ENCODE measurements at regions not wholly inside any gene's neighbourhood (a gene's known extent, or its start where the extent isn't known, plus 50 kb on each side); places are given as distances from the start of the nearest gene placed in this dataset.

DNA sequence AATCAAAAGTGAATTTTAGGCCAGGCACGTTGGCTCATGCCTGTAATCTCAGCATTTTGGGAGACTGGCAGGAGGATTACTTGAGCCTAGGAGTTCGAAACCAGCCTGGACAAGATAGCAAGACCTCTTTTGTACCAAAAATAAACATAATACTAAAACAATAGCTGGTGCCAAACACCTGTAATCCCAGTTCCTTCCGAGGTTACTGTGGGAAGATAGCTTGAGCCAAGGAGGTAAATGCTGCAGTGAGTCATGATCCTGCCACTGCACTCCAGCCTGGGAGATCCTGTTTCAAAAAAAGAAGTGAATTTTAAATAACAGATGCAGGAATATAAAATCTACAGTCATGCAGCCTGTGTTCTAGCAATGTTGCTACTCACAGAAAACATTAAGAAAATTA, 488.3 kb downstream of the PPARGC1A start:
- Histone ChIP-seq H3K18ac (ENCODE audit: low read depth, low read length) (no peak overlapping the region), H3K4me3 (ENCODE audit: insufficient read depth, low read depth, low read length) (no peak overlapping the region), H2BK120ac (ENCODE audit: low read depth, low read length) (no peak overlapping the region), H2AK5ac (ENCODE audit: low read depth, low read length) (no peak overlapping the region), H3K79me1 (ENCODE audit: low read depth in 1 of 2, low read length in 2 of 2) (no peaks in the 10 kb centered on the region), H4K5ac (ENCODE audit: low read depth, low read length) (no peak overlapping the region), H3K36me3 (ENCODE audit: control insufficient read depth, insufficient read depth, low read length) (no peaks in the 10 kb centered on the region), H2AFZ (replicated peaks; ENCODE audit: low read length, poor library complexity) (no peak overlapping the region), H3K9ac (ENCODE audit: low read depth, low read length) (no peak overlapping the region), H2BK15ac (ENCODE audit: low read depth, low read length) (no peak overlapping the region), H4K20me1 (ENCODE audit: insufficient read depth, low read length) (no peaks in the 10 kb centered on the region), H4K8ac (ENCODE audit: low read depth in 2 of 2, low read length in 2 of 2) (no peak overlapping the region), H4K91ac (ENCODE audit: insufficient read depth, low read depth, low read length) (no peak overlapping the region), H3K4ac (ENCODE audit: low read depth, low read length) (no peak overlapping the region), H3K27ac (ENCODE audit: insufficient read depth, low read length) (no peak overlapping the region), H3K9me3 (ENCODE audit: control insufficient read depth, insufficient read depth, low read length) (no peaks in the 10 kb centered on the region), H3K4me1 (ENCODE audit: control insufficient read depth, insufficient read depth, low read length) (no peaks in the 10 kb centered on the region), H3K14ac (replicated peaks; ENCODE audit: low read depth, low read length) (no peak overlapping the region), H3K23ac (ENCODE audit: low read depth, low read length) (no peak overlapping the region), H3K9me1 (ENCODE audit: insufficient read depth, low read length) (no peaks in the 10 kb centered on the region), H3K27me3 (ENCODE audit: control insufficient read depth, insufficient read depth, low read length) (no peaks in the 10 kb centered on the region), H2AK9ac (replicated peaks; ENCODE audit: low read depth, low read length, poor library complexity) (no peak overlapping the region), H3K56ac (ENCODE audit: extremely low read depth, insufficient read depth, low read length) (no peak overlapping the region), H2BK5ac (ENCODE audit: low read depth, low read length, poor library complexity, severe bottlenecking) (no peak overlapping the region), H3K4me2 (ENCODE audit: low read depth, low read length) (no peak overlapping the region), H2BK20ac (ENCODE audit: low read depth, low read length) (no peak overlapping the region)
- in situ Hi-C loops (cut with MboI; ENCODE audit: low sequenced_read_pairs) (no loop called here), intact Hi-C loops (cut with micrococcal nuclease) (no loop called here), dilution Hi-C loops (cut with HindIII; ENCODE audit: low sequenced_read_pairs, unreplicated experiment) (no loop called here)
- BruUV-seq (replicated peaks): no TSS peak
- no CpG with 5 or more reads among the region's 3 CpGs for WGBS, 2 experiments (ENCODE audit: extremely low coverage in 2 of 2, insufficient read length in 1 of 2)
- no peak for TF ChIP-seq FOS (IDR thresholded peaks at IDR 0.05; ENCODE audit: low read depth, low read length)
- no peak for TF ChIP-seq RCOR1 (IDR thresholded peaks at IDR 0.05; ENCODE audit: insufficient replicate concordance, low read length)
- no peak for TF ChIP-seq MXI1 (IDR thresholded peaks at IDR 0.05; ENCODE audit: borderline replicate concordance, low read depth, low read length)
- no peak for TF ChIP-seq MAFK (IDR thresholded peaks at IDR 0.05; ENCODE audit: low read depth, low read length)
- no peak for TF ChIP-seq CHD1 (IDR thresholded peaks at IDR 0.05; ENCODE audit: low read depth, low read length)
- no peak for TF ChIP-seq CEBPB (IDR thresholded peaks at IDR 0.05; ENCODE audit: low read depth, low read length)
- TF ChIP-seq RAD21 (IDR thresholded peaks at IDR 0.05; ENCODE audit: low read length): no peak
- no peak for TF ChIP-seq SMC3 (IDR thresholded peaks at IDR 0.05; ENCODE audit: low read depth, low read length)
- ChIA-PET POLR2A (ENCODE audit: unreplicated experiment) (no interaction called here), CTCF (no interaction called here)
- ATAC-seq (ENCODE audit: low read depth): no peak
- no peak for DNase-seq
